ENCODE measurements at regions not wholly inside any gene's neighbourhood (a gene's known extent, or its start where the extent isn't known, plus 50 kb on each side); places are given as distances from the start of the nearest gene placed in this dataset.

DNA sequence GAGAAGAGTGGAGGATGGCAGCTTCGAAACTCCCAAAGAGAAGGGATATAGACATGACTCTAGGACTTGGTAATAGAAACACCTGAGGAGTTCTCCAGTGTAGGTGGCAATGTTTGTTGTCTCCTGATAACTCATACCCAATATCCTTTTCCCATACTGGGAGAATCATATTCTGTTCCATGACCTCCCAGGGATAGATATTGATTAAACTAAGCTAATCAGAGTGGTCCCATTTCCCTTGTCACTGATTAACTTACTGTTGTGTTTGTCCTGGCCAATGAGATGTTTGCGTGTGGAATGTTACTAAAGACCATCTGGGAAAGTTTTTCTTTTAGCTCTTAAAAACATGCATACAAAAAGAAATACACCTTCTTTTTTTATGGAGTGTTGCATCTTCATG lies 85.6 kb downstream of the RPL22L1 start:
- no peak for TF ChIP-seq EZH2 (IDR thresholded peaks at IDR 0.05; ENCODE audit: borderline replicate concordance, low read depth, low read length, severe bottlenecking)
- TF ChIP-seq, protein P1, sequence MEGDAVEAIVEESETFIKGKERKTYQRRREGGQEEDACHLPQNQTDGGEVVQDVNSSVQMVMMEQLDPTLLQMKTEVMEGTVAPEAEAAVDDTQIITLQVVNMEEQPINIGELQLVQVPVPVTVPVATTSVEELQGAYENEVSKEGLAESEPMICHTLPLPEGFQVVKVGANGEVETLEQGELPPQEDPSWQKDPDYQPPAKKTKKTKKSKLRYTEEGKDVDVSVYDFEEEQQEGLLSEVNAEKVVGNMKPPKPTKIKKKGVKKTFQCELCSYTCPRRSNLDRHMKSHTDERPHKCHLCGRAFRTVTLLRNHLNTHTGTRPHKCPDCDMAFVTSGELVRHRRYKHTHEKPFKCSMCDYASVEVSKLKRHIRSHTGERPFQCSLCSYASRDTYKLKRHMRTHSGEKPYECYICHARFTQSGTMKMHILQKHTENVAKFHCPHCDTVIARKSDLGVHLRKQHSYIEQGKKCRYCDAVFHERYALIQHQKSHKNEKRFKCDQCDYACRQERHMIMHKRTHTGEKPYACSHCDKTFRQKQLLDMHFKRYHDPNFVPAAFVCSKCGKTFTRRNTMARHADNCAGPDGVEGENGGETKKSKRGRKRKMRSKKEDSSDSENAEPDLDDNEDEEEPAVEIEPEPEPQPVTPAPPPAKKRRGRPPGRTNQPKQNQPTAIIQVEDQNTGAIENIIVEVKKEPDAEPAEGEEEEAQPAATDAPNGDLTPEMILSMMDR (IDR thresholded peaks at IDR 0.05; ENCODE audit: borderline replicate concordance, extremely low read depth, low read length, poor library complexity, severe bottlenecking): no peak

All from DND-41 (cell line).